Astrocyte (in vitro differentiated cells and primary cell): ENCODE measurements at regions not wholly inside any gene's neighbourhood (a gene's known extent, or its start where the extent isn't known, plus 50 kb on each side); places are given as distances from the start of the nearest gene placed in this dataset.

ENCODE experiments used
- DNase-seq: peaks from one replicate; pipeline ENCODE4 v3.0.0-alpha.2; 2010; ENCODE audit warnings: low read depth
- FAIRE-seq: peaks from 2 replicates; lab custom pipeline; 2011; peaks lifted over from hg19 to GRCh38; lab: Jason Lieb, UNC
- H2AFZ ChIP-seq: 2 replicates; pipeline ENCODE4 v1.6.0; 2012; ENCODE audit warnings: low read depth, low read length, inconsistent platforms
- H3K27ac ChIP-seq: 2 replicates; pipeline ENCODE4 v1.5.1; 2011; ENCODE audit warnings: low read depth, low read length, inconsistent platforms
- H3K27me3 ChIP-seq: 2 replicates; pipeline ENCODE4 v1.6.0; 2011; ENCODE audit warnings: low read length, inconsistent platforms; ENCODE audit not compliant: insufficient read depth
- H3K36me3 ChIP-seq: 2 replicates; pipeline ENCODE4 v1.5.1; 2011; ENCODE audit warnings: low read length, inconsistent platforms; ENCODE audit not compliant: insufficient read depth
- H3K4me1 ChIP-seq: 2 replicates; pipeline ENCODE4 v1.5.1; 2011; ENCODE audit warnings: low read length, inconsistent platforms; ENCODE audit not compliant: insufficient read depth
- H3K4me2 ChIP-seq: 2 replicates; pipeline ENCODE4 v1.6.0; 2012; ENCODE audit warnings: low read length, inconsistent platforms
- H3K4me3 ChIP-seq: 2 replicates; pipeline ENCODE4 v1.5.1; 2011; ENCODE audit warnings: low read depth, mild to moderate bottlenecking, low read length, inconsistent platforms; ENCODE audit not compliant: insufficient read depth
- H3K79me2 ChIP-seq: 2 replicates; pipeline ENCODE4 v1.6.0; 2012; ENCODE audit warnings: mild to moderate bottlenecking, low read length, inconsistent platforms; ENCODE audit not compliant: insufficient read depth
- H3K9ac ChIP-seq: 2 replicates; pipeline ENCODE4 v1.6.0; 2012; ENCODE audit warnings: mild to moderate bottlenecking, low read length, inconsistent platforms
- H3K9me3 ChIP-seq: 2 replicates; pipeline ENCODE4 v1.5.1; 2012; ENCODE audit warnings: low read depth, mild to moderate bottlenecking, low read length, inconsistent platforms; ENCODE audit not compliant: insufficient read depth
- H4K20me1 ChIP-seq: 2 replicates; pipeline ENCODE4 v1.6.0; 2012; ENCODE audit warnings: low read length, inconsistent platforms; ENCODE audit not compliant: insufficient read depth
- H3K27ac Mint-ChIP-seq: one replicate; pipeline ENCODE4 v1.8.0; 2021; ENCODE audit warnings: mild to moderate bottlenecking, mixed read lengths; ENCODE audit not compliant: unreplicated experiment
- H3K27me3 Mint-ChIP-seq: one replicate; pipeline ENCODE4 v1.8.0; 2021; ENCODE audit warnings: low read depth, mixed read lengths; ENCODE audit not compliant: unreplicated experiment
- H3K36me3 Mint-ChIP-seq: one replicate; pipeline ENCODE4 v1.8.0; 2021; ENCODE audit warnings: low read depth, mixed read lengths; ENCODE audit not compliant: unreplicated experiment
- H3K4me1 Mint-ChIP-seq: one replicate; pipeline ENCODE4 v1.8.0; 2021; ENCODE audit warnings: low read depth, mixed read lengths; ENCODE audit not compliant: unreplicated experiment
- H3K4me3 Mint-ChIP-seq: one replicate; pipeline ENCODE4 v1.8.0; 2021; ENCODE audit warnings: mild to moderate bottlenecking, moderate library complexity, mixed read lengths; ENCODE audit not compliant: unreplicated experiment
- H3K9me3 Mint-ChIP-seq: one replicate; pipeline ENCODE4 v1.8.0; 2021; ENCODE audit warnings: mild to moderate bottlenecking, mixed read lengths; ENCODE audit not compliant: unreplicated experiment
- CTCF ChIP-seq: IDR thresholded peaks from 2 replicates; pipeline ENCODE4 v1.5.1; 2011; ENCODE audit warnings: low read depth, mild to moderate bottlenecking, inconsistent platforms, low read length, moderate library complexity; ENCODE audit not compliant: insufficient read depth
- EZH2 ChIP-seq: IDR thresholded peaks from 2 replicates; pipeline ENCODE4 v1.6.1; 2012; ENCODE audit warnings: mild to moderate bottlenecking, low read length, inconsistent platforms; ENCODE audit not compliant: insufficient read depth

- no peak for FAIRE-seq
Observed at GRCh38 chr3:22318325-22318724, 567.3 kb upstream of the ZNF385D start.

DNA sequence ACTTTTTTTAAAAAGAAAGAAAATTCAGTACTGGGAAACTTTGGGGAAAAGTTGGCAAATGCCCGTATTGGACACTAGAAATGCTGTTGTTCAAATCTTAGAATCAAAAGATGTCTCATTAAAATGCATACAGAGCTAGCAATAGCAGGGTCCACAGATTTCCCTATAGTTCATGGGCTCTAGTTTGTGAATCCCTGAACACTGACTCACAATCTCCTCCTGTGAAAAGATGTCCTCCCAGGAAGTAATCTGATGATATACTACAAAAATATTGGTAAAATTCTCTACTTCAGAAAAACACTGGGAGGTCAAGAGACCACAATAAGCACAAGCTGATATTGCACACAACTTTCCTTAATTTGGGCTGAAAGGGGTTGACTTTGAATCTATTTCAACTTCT, 568.4 kb upstream of the ZNF385D start:
- Histone ChIP-seq H3K4me2 (no peak overlapping the region), H3K9ac (no peak overlapping the region), H4K20me1 (no peaks in the 10 kb centered on the region), H3K4me1 (no peaks in the 10 kb centered on the region), H3K27me3 (no peaks in the 10 kb centered on the region), H3K27ac (no peak overlapping the region), H3K4me3 (no peak overlapping the region), H2AFZ (no peak overlapping the region), H3K36me3 (no peaks in the 10 kb centered on the region), H3K9me3 (no peaks in the 10 kb centered on the region), H3K79me2 (no peaks in the 10 kb centered on the region)
- Mint-ChIP-seq H3K27me3 (peaks cover 2% of the 10 kb centered on the region), H3K27ac (no peak overlapping the region), H3K36me3 (no peaks in the 10 kb centered on the region), H3K4me1 (peaks cover 6% of the 10 kb centered on the region), H3K4me3 (no peak overlapping the region), H3K9me3 (no peaks in the 10 kb centered on the region)
- peak; percentile 2 for DNase-seq
- no peak for FAIRE-seq
- TF ChIP-seq CTCF (no peak), EZH2 (no peak)

More at GRCh38 chr3:22318325-22318724, 567.3 kb upstream of the ZNF385D start:
- peak; percentile 2 for DNase-seq
- Mint-ChIP-seq H3K27ac (no peak overlapping the region), H3K4me3 (no peak overlapping the region), H3K9me3 (no peaks in the 10 kb centered on the region), H3K4me1 (peaks cover 6% of the 10 kb centered on the region), H3K36me3 (no peaks in the 10 kb centered on the region), H3K27me3 (peaks cover 2% of the 10 kb centered on the region)
- no peaks in the 10 kb centered on the region for H3K9me3 ChIP-seq
- no peaks in the 10 kb centered on the region for H4K20me1 ChIP-seq
- H3K27me3 ChIP-seq: no peaks in the 10 kb centered on the region
- no peak overlapping the region for H2AFZ ChIP-seq
- no peaks in the 10 kb centered on the region for H3K4me1 ChIP-seq
- no peak overlapping the region for H3K9ac ChIP-seq
- H3K36me3 ChIP-seq: no peaks in the 10 kb centered on the region
- no peak overlapping the region for H3K27ac ChIP-seq
- H3K4me3 ChIP-seq: no peak overlapping the region
- TF ChIP-seq CTCF (no peak), EZH2 (no peak)
- no peaks in the 10 kb centered on the region for H3K79me2 ChIP-seq
- no peak overlapping the region for H3K4me2 ChIP-seq

DNA sequence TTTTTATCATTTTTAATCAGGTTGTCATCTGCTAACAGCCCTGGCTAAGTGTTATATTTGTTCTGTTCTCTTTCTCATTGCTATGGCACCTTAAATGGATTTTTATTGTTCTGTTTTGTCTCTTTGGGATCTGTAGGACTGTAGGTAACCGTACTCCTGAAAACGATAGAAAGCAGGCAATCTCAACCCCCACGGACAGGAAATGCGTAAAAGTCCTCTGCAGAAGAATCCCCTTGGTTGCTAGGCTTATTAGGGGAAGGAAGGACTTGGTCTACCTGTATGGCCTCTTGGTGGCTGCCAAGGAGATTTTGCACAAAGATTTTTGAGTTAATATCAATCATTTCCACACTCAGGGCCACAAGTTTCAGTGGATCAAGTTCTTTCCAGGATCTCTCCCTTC, 571.9 kb upstream of the ZNF385D start:
- FAIRE-seq: no peak

More for the DNA sequence above, 571.9 kb upstream of the ZNF385D start:
- H3K27ac ChIP-seq: no peak overlapping the region
- no peaks in the 10 kb centered on the region for H3K36me3 ChIP-seq
- Mint-ChIP-seq H3K4me3 (no peak overlapping the region), H3K9me3 (no peaks in the 10 kb centered on the region), H3K36me3 (no peaks in the 10 kb centered on the region), H3K4me1 (peaks cover 2% of the 10 kb centered on the region), H3K27me3 (no peaks in the 10 kb centered on the region), H3K27ac (no peak overlapping the region)
- H4K20me1 ChIP-seq: no peaks in the 10 kb centered on the region
- TF ChIP-seq EZH2: no peak
- no peak for TF ChIP-seq CTCF
- DNase-seq: no peak
- H2AFZ ChIP-seq: no peak overlapping the region
- H3K9ac ChIP-seq: no peak overlapping the region
- no peaks in the 10 kb centered on the region for H3K4me1 ChIP-seq
- no peak overlapping the region for H3K4me3 ChIP-seq
- H3K9me3 ChIP-seq: no peaks in the 10 kb centered on the region
- no peaks in the 10 kb centered on the region for H3K79me2 ChIP-seq
- no peaks in the 10 kb centered on the region for H3K27me3 ChIP-seq
- H3K4me2 ChIP-seq: no peak overlapping the region
